Left lobe of liver (tissue), 2 donors: ENCODE measurements at regions not wholly inside any gene's neighbourhood (a gene's known extent, or its start where the extent isn't known, plus 50 kb on each side); places are given as distances from the start of the nearest gene placed in this dataset.
"Not testable (repeated sequence)": the region's sequence is repeated elsewhere in the genome, so short reads cannot be mapped to it uniquely, and the experiment has no call there.

Source experiments
- ATAC-seq: fragments of 200-7000 bp; cut with Tn5 transposase; one replicate; pipeline ENCODE4 v1.9.1; 2020; ENCODE audit warnings: mild to moderate bottlenecking, moderate library complexity
- DNase-seq: peaks from one replicate; pipeline ENCODE4 v3.0.0-alpha.2; 2020; ENCODE audit warnings: low spot score
- donor health status: DM: no; HTN: no; CAD: no; lungs with moderate emphysema.
- donor health status: DM: no; HTN: yes; CAD: no.

GRCh38 chr2:48183276-48183675 is 131.2 kb upstream of the FOXN2 start:
- no peak for DNase-seq
- no peak for ATAC-seq

GRCh38 chr2:48183991-48184390 is 130.5 kb upstream of the FOXN2 start:
- no peak for DNase-seq
- ATAC-seq, result no peak

DNA sequence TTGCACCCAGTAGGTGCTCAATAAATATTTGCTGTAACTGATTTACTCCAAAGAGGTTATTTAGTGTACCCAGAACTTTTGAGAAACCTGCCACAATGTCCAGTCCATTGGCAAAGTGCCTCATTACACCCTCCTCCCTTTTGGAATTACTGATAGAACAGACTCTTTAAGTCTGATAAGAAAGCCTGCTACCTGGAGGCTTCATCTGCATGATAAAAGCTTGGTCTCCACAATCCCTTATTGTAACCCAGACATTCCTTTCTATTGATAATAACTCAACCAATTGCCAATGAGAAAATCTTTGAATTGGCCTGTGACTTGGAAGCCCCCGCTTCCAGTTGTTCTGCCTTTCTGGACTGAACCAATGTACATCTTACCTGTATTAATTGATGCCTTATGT is 127.0 kb upstream of the FOXN2 start:
- ATAC-seq (no peak), DNase-seq (no peak)

DNA sequence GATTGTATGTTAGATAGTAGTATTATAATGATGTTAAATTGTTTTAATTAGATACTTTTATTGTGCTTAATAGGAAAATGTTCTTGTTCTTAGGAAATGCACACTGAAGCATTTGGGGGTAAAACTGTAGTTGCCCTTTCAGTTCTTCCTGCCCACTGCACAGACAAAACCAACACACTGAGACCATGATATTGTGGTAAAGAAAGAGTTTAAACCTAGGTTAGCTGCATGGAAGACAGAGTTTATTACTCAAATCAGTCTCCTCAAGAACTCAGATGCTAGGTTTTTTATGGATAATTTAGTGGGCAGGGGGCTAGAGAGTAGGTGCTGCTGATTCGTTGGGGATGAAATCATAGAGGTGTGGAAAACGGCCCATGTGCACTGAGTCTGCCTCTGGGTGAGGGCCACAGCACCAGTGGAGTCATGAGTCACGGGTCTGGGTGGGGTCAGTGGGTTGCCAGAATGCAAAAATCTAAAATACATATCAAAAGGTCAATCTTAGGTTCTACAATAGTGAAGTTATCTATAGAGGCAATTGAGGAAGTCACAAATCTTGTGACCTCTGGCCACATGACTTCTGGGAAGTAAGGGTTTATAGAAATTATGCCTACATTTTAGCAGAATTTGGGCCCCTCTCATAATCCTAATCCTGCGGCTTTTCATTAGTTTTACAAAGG is 124.8 kb upstream of the FOXN2 start:
- DNase-seq, result no peak
- ATAC-seq, result peak; percentile 31

DNA sequence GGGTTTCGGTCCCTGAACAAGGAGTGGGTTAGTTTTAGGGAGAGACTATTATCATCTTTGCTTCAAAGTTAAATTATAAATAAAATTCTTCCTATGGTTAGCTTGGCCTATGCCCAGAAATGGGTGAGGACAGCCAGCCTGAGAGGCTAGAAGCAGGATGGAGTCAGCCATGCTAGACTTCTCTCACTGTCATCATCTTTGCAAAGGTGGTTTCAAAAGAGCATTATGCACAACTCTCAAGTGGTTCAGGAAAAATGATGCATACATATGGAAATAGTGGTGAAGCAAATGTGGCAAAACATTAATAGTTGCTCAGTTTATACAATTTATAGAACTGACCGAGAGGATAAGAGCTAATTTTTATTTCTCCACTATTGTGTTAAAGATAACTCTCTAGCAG is 124.3 kb upstream of the FOXN2 start:
- ATAC-seq (no peak), DNase-seq (no peak)

DNA sequence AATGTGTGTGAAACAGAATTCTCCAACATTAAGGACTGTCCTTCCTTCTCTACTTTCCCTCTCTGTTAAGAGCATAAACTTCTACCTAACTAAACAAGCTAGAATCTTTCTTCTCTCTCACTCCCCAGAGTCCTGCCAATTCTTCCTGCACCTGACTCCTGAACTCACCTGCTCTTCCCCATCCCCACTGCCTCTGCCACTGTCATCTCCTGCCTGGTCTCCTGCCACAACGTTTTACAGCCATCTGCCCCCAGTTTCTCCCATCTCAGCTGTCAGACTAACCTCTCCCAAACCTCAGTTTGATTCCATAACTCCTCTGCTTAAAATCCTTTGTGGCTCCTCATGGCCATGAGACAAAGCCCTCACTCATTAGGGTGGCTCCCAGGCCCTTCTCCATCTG is 119.8 kb upstream of the FOXN2 start:
- no peak for DNase-seq
- no peak for ATAC-seq

DNA sequence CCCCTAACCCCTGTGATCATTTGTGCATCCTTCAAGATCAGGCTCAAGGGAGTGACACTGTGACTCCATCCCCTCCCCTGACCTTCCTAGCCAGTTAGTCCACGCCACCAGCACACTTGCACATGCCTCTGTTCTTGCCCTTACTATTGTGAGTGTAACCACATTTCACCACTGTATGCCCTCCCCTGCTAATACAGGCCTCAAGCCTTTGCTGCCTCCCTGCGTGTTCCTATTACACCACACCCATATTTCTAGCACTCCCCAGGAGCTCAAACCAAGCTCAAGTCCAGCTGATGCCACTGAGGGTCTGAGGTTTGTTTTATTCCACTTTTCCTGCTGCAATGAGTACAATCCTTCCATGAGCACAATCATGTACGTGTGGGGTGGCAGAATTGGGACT is 119.3 kb upstream of the FOXN2 start:
- no peak for DNase-seq
- ATAC-seq, result no peak

DNA sequence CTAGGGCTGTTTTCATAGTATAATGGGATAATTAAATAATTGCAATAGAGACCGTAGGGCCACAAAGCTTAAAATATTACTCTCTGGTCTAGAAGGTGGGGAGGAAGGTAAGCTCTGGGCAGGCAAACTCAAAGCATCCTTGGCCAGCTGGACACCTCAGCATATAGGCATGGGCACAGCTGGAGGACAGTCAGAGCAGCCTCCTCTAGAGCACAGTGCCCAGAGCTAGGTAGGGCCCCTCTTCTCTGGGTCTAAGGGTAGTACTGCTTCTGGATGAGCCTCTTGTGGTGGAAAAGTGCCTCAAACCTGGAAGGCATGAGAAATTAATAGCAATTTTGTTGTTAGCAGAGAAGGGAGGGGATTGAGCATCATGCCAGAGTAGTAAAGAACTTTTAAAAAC is 116.9 kb upstream of the FOXN2 start:
- ATAC-seq, result peak; percentile 55
- no peak for DNase-seq

GRCh38 chr2:48198371-48198770 is 116.1 kb upstream of the FOXN2 start:
- ATAC-seq, result no peak
- no peak for DNase-seq

GRCh38 chr2:48199070-48199469 is 115.4 kb upstream of the FOXN2 start:
- ATAC-seq, result no peak

DNA sequence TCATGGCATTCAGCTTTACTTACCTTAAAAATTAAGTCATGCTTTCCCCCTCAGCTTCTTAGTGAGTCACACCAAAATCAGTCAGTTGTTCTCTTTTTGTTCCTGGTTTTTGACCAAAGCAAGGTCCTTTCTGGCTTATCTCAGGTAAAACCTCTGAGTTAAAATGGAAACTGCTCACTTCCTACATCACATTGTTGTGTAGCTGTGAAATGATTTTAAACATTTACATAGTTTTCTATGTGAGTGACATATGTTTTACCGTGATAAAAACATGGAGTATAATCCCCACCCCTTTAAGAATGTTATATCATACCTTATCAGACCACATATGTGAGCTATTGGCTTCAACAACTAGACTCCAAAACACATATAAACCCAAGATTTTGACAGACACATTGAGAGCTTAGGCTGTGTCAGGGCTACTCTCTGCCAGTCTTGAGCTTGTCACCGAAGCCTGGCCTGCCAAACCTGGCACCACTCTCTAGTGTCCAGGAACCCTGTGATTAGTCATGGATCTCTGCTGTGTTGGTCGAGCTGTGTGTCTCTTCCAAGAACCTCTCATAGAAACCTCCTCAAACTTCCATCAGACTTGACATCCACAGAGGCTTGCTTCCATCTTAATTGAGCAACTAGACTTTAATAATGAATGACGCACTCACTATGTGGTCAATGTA is 113.7 kb upstream of the FOXN2 start:
- DNase-seq (no peak), ATAC-seq (no peak)

More at GRCh38 chr2:48199070-48199469, 115.4 kb upstream of the FOXN2 start:
- no peak for DNase-seq

DNA sequence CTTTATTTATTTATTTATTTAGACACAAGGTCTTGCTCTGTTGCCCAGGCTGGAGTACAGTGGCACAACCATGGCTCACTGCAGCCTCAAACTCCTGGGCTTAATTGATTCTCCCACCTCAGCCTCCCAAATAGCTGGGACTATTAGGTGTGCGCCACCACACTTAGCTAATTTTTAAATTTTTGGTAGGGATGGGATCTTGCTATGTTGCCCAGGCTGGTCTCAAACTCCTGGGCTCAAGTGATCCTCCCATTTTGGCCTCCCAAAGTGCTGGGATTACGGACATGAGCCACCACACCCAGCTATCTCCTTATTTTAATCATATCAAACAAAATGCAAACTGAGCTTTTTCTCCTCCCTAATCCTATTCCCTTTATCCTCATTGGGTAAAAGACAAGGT is 113.0 kb upstream of the FOXN2 start:
- not testable (repeated sequence) for DNase-seq, ATAC-seq

DNA sequence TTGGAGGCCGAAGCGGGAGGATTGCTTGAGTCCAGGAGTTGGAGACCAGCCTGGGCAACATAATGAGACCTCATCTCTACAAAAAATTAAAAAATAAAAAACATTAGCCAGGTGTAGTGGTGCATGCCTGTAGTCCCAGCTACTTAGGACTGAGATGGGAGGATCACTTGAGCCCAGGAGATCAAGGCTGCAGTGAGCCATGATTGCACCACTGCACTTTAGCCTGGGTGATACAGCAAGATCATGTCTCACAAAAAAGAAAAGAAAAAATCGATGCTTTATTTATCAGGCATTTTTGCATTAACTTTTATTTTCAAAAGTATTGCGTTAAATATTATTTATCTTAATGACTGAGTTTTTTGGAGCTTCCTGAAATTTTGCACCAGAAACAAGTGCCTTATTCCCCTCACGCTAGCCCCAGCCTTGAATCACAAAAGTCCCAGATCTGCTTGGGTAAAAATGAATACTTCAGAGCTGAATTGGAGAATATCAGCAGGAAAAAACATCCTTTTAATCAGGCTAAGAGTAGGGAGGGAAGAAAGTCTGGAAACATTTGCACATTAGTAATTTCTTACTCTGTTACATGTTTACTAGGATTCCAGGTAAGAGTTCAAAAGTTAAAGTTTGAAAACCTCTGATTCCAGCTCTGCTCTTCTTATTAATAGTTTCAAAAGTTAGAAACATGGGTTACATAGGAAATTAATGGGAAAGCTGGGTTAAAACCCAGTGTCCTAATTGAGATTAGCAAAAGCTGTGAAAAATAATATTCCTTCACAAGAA is 111.4 kb upstream of the FOXN2 start:
- ATAC-seq, result peak; percentile 78
- DNase-seq, result no peak

GRCh38 chr2:48203668-48204067 is 110.8 kb upstream of the FOXN2 start:
- ATAC-seq (peak; percentile 7), DNase-seq (no peak)

GRCh38 chr2:48204750-48205136 is 109.7 kb upstream of the FOXN2 start:
- no peak for DNase-seq
- no peak for ATAC-seq

GRCh38 chr2:48205137-48205798 is 109.2 kb upstream of the FOXN2 start:
- DNase-seq (no peak), ATAC-seq (peak; percentile 83)

GRCh38 chr2:48206056-48206656 is 108.3 kb upstream of the FOXN2 start:
- ATAC-seq, DNase-seq: not testable (repeated sequence)

DNA sequence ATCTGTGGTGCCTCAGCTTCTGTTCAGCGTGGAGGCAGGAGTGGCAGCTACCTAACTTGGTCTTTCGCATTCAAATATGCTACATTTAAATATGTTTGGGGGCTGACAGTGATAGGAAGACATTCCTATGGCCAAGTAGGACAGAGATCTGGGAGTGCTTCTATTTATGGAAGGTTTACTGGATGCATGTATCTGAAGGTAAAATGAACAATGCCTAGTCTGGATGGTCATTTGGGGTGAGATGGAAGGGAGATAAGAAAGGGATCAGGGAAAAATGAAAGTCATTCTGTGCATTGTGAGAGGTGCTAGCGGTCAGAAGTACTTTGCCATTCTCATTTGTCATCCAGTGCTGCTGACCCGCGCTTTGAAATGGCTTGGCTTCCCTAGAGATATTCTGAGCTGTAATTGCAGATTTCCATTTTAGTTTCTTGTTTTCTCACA is 107.3 kb upstream of the FOXN2 start:
- DNase-seq, result no peak
- ATAC-seq, result no peak

GRCh38 chr2:48207851-48208250 is 106.6 kb upstream of the FOXN2 start:
- DNase-seq (no peak), ATAC-seq (no peak)

- ATAC-seq, result no peak
- no peak for DNase-seq
Measured at GRCh38 chr2:48209214-48209885, 105.1 kb upstream of the FOXN2 start.
